ENCODE measurements at regions not wholly inside any gene's neighbourhood (a gene's known extent, or its start where the extent isn't known, plus 50 kb on each side); places are given as distances from the start of the nearest gene placed in this dataset.
A peak's percentile ranks its signal among the peaks of the same experiment; 100 is the strongest.

GRCh38 chr5:117463881-117464570 lies 889.4 kb upstream of the SEMA6A start:
- no peak overlapping the region for H3K27ac ChIP-seq
- in situ Hi-C loops (cut with MboI; ENCODE audit: low pct_unique_long_range_greater_than_20kb in 2 of 9, low sequenced_read_pairs in 9 of 9, unreplicated experiment in 9 of 9), result no loop called here
- peak in 1 of 8 experiments; percentile 33 for ATAC-seq (replicated peaks in 6 of 8)
- no peaks in the 10 kb centered on the region for H3K4me1 ChIP-seq (replicated peaks in 1 of 2)
- no peak overlapping the region for H3K4me3 ChIP-seq
- WGBS, 10 experiments, result 0 to 90% (median 40%) methylated on average over 1 to 3 of the region's 3 CpGs; no CpG with 5 or more reads in 1 of the 10 experiments

- WGBS, 10 experiments, result 0 to 100% (median 69%) methylated on average over 1 to 2 of the region's 2 CpGs
- no peak overlapping the region for H3K4me3 ChIP-seq
- H3K4me1 ChIP-seq (replicated peaks in 1 of 2), result no peaks in the 10 kb centered on the region
- in situ Hi-C loops (cut with MboI; ENCODE audit: low pct_unique_long_range_greater_than_20kb in 2 of 9, low sequenced_read_pairs in 9 of 9, unreplicated experiment in 9 of 9), result no loop called here
- no peak for ATAC-seq (replicated peaks in 6 of 8)
- H3K27ac ChIP-seq, result no peak overlapping the region
These were observed 887.3 kb upstream of the SEMA6A start for GRCh38 chr5:117461966-117462365.

GRCh38 chr5:117461403-117461802 lies 886.8 kb upstream of the SEMA6A start:
- no peaks in the 10 kb centered on the region for H3K4me1 ChIP-seq (replicated peaks in 1 of 2)
- no peak overlapping the region for H3K27ac ChIP-seq
- ATAC-seq (replicated peaks in 6 of 8), result no peak
- H3K4me3 ChIP-seq, result no peak overlapping the region
- in situ Hi-C loops (cut with MboI; ENCODE audit: low pct_unique_long_range_greater_than_20kb in 2 of 9, low sequenced_read_pairs in 9 of 9, unreplicated experiment in 9 of 9), result no loop called here
- WGBS, 10 experiments, result 0 to 100% (median 77%) methylated on average over 1 of the region's 1 CpG; no CpG with 5 or more reads in 2 of the 10 experiments

- ATAC-seq (replicated peaks in 6 of 8), result no peak
- H3K4me3 ChIP-seq, result no peak overlapping the region
- in situ Hi-C loops (cut with MboI; ENCODE audit: low pct_unique_long_range_greater_than_20kb in 2 of 9, low sequenced_read_pairs in 9 of 9, unreplicated experiment in 9 of 9), result no loop called here
- no peaks in the 10 kb centered on the region for H3K4me1 ChIP-seq (replicated peaks in 1 of 2)
- no peak overlapping the region for H3K27ac ChIP-seq
- 22 to 100% (median 89%) methylated on average over 1 of the region's 1 CpG; no CpG with 5 or more reads in 3 of the 10 experiments for WGBS, 10 experiments
These were observed 883.0 kb upstream of the SEMA6A start for GRCh38 chr5:117457656-117458055.

GRCh38 chr5:117456866-117457470 lies 882.3 kb upstream of the SEMA6A start:
- Histone ChIP-seq H3K27ac (no peak overlapping the region), H3K4me3 (no peak overlapping the region), H3K4me1 (replicated peaks in 1 of 2) (no peaks in the 10 kb centered on the region)
- 14 to 100% (median 67%) methylated on average over 1 to 4 of the region's 4 CpGs; no CpG with 5 or more reads in 1 of the 10 experiments for WGBS, 10 experiments
- in situ Hi-C loops (cut with MboI; ENCODE audit: low pct_unique_long_range_greater_than_20kb in 2 of 9, low sequenced_read_pairs in 9 of 9, unreplicated experiment in 9 of 9), result no loop called here
- ATAC-seq (replicated peaks in 6 of 8), result no peak

GRCh38 chr5:117455236-117456233 lies 880.9 kb upstream of the SEMA6A start:
- no peaks in the 10 kb centered on the region for H3K4me1 ChIP-seq (replicated peaks in 1 of 2)
- H3K4me3 ChIP-seq, result no peak overlapping the region
- no peak overlapping the region for H3K27ac ChIP-seq
- in situ Hi-C loops (cut with MboI; ENCODE audit: low pct_unique_long_range_greater_than_20kb in 2 of 9, low sequenced_read_pairs in 9 of 9, unreplicated experiment in 9 of 9), result no loop called here
- WGBS, 10 experiments, result 27 to 100% (median 87%) methylated on average over 2 to 9 of the region's 21 CpGs; no CpG with 5 or more reads in 2 of the 10 experiments
- no peak for ATAC-seq (replicated peaks in 6 of 8)

- Histone ChIP-seq H3K4me1 (replicated peaks in 1 of 2) (no peaks in the 10 kb centered on the region), H3K4me3 (no peak overlapping the region), H3K27ac (no peak overlapping the region)
- peak in 2 of 8 experiments; percentile 32 to 56 for ATAC-seq (replicated peaks in 6 of 8)
- WGBS, 10 experiments, result 0 to 96% (median 55%) methylated on average over 1 to 9 of the region's 13 CpGs; no CpG with 5 or more reads in 4 of the 10 experiments
- in situ Hi-C loops (cut with MboI; ENCODE audit: low pct_unique_long_range_greater_than_20kb in 2 of 9, low sequenced_read_pairs in 9 of 9, unreplicated experiment in 9 of 9), result no loop called here
These were observed 880.1 kb upstream of the SEMA6A start for GRCh38 chr5:117454716-117455212.

- H3K4me3 ChIP-seq, result no peak overlapping the region
- WGBS, 10 experiments, result 0 to 91% (median 62%) methylated on average over 1 to 3 of the region's 4 CpGs; no CpG with 5 or more reads in 4 of the 10 experiments
- in situ Hi-C loops (cut with MboI; ENCODE audit: low pct_unique_long_range_greater_than_20kb in 2 of 9, low sequenced_read_pairs in 9 of 9, unreplicated experiment in 9 of 9), result no loop called here
- no peak for ATAC-seq (replicated peaks in 6 of 8)
- H3K4me1 ChIP-seq (replicated peaks in 1 of 2), result peaks cover 10 to 12% of the 10 kb centered on the region in 2 donors
- no peak overlapping the region for H3K27ac ChIP-seq
These were observed 862.2 kb upstream of the SEMA6A start for GRCh38 chr5:117436846-117437245.

GRCh38 chr5:117435203-117435602 lies 860.6 kb upstream of the SEMA6A start:
- Histone ChIP-seq H3K27ac (no peak overlapping the region), H3K4me1 (replicated peaks in 1 of 2) (peaks cover 10 to 12% of the 10 kb centered on the region in 2 donors), H3K4me3 (no peak overlapping the region)
- WGBS, 10 experiments, result 4 to 100% (median 80%) methylated on average over 1 to 2 of the region's 2 CpGs; no CpG with 5 or more reads in 1 of the 10 experiments
- in situ Hi-C loops (cut with MboI; ENCODE audit: low pct_unique_long_range_greater_than_20kb in 2 of 9, low sequenced_read_pairs in 9 of 9, unreplicated experiment in 9 of 9), result no loop called here
- ATAC-seq (replicated peaks in 6 of 8), result no peak

- peak; percentile 54 to 97 (median 82) for ATAC-seq (replicated peaks in 6 of 8)
- in situ Hi-C loops (cut with MboI; ENCODE audit: low pct_unique_long_range_greater_than_20kb in 2 of 9, low sequenced_read_pairs in 9 of 9, unreplicated experiment in 9 of 9), result no loop called here
These were observed 859.6 kb upstream of the SEMA6A start for GRCh38 chr5:117434254-117434653.

GRCh38 chr5:117433818-117434217 lies 859.2 kb upstream of the SEMA6A start:
- in situ Hi-C loops (cut with MboI; ENCODE audit: low pct_unique_long_range_greater_than_20kb in 2 of 9, low sequenced_read_pairs in 9 of 9, unreplicated experiment in 9 of 9), result no loop called here
- ATAC-seq (replicated peaks in 6 of 8), result peak in 5 of 8 experiments; percentile 27 to 81 (median 59)
- Histone ChIP-seq H3K4me3 (no peak overlapping the region), H3K27ac (no peak overlapping the region), H3K4me1 (replicated peaks in 1 of 2) (peaks cover 10 to 14% of the 10 kb centered on the region in 2 donors)
- WGBS, 10 experiments, result 0 to 57% (median 0%) methylated on average over 1 of the region's 1 CpG; no CpG with 5 or more reads in 1 of the 10 experiments

More at GRCh38 chr5:117434254-117434653, 859.6 kb upstream of the SEMA6A start:
- Histone ChIP-seq H3K4me1 (replicated peaks in 1 of 2) (peaks cover 10 to 14% of the 10 kb centered on the region in 2 donors), H3K27ac (no peak overlapping the region), H3K4me3 (no peak overlapping the region)

- Histone ChIP-seq H3K4me1 (replicated peaks in 1 of 2) (peaks cover 10 to 14% of the 10 kb centered on the region in 2 donors), H3K4me3 (no peak overlapping the region), H3K27ac (no peak overlapping the region)
- WGBS, 10 experiments, result 0 to 100% (median 86%) methylated on average over 1 to 3 of the region's 3 CpGs; no CpG with 5 or more reads in 2 of the 10 experiments
- in situ Hi-C loops (cut with MboI; ENCODE audit: low pct_unique_long_range_greater_than_20kb in 2 of 9, low sequenced_read_pairs in 9 of 9, unreplicated experiment in 9 of 9), result no loop called here
- ATAC-seq (replicated peaks in 6 of 8), result no peak
These were observed 856.5 kb upstream of the SEMA6A start for GRCh38 chr5:117431091-117431490.

All from motor neuron (in vitro differentiated cells).